ENCODE measurements at regions not wholly inside any gene's neighbourhood (a gene's known extent, or its start where the extent isn't known, plus 50 kb on each side); places are given as distances from the start of the nearest gene placed in this dataset.
"Not testable (repeated sequence)": the region's sequence is repeated elsewhere in the genome, so short reads cannot be mapped to it uniquely, and the experiment has no call there.

DNA sequence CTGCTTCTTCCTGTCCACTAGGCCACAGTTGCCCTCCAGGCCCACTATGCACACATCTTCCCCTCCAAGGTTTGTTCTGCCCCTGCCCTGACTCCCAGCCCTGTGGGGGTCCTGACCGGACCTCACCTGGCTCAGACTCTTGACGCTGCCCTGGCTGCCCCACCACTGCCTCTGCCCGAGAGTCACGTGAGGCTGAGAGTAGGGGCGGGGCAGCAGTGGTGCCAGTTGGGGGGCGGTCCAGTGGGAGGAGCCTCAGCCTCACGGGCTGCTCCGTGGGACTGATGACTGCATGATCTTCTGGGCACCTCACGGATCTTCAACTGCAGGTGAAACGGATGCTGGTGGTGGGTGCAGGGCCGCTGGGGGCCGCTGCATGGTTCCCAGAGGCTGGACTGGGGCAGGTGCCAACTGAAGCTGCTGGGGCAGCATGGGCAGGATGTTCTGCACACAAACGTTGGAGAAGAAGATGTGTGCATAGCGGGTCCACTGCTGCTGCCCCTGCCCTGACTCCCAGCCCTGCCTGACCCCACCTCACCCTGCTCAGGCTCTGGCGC, 77.6 kb downstream of the HHIPL2 start:
- not testable (repeated sequence) for DNase-seq (ENCODE audit: extremely low read depth, low read depth); H3K4me3 ChIP-seq (replicated peaks; ENCODE audit: low read depth, low read length)

DNA sequence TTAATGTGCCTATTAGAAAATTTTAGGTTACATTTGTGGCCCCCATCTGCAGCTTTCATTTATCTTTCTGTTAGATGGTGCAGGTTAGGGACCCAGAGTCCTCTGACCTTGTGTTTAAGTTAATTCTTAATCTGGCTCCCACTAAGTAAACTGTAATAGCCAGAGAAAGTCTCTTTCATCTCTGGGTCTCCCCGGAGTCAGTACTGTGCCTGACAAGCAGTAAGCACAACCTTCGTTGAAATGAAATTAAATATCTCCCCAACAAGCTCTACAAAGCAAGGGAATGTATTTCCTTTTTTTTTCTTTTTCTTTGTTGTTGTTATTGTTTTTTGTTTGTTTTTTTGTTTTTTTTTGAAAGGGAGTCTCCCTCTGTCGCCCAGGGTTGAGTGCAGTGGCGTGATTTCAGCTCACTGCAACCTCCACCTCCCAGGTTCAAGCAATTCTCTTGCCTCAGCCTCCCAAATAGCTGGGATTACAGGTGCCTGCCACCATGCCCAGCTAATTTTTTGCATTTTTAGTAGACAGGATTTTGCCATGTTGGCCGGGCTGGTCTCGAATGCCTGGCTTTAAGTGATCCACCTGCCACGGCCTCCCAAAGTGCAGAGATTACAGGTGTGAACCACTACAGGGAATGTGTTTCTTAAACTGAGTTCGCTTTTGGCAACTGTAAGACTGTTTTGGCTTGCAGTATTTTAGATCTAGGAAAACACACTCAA, 81.6 kb downstream of the HHIPL2 start:
- no peak overlapping the region for H3K4me3 ChIP-seq (replicated peaks; ENCODE audit: low read depth, low read length)
- TF ChIP-seq, protein P1, sequence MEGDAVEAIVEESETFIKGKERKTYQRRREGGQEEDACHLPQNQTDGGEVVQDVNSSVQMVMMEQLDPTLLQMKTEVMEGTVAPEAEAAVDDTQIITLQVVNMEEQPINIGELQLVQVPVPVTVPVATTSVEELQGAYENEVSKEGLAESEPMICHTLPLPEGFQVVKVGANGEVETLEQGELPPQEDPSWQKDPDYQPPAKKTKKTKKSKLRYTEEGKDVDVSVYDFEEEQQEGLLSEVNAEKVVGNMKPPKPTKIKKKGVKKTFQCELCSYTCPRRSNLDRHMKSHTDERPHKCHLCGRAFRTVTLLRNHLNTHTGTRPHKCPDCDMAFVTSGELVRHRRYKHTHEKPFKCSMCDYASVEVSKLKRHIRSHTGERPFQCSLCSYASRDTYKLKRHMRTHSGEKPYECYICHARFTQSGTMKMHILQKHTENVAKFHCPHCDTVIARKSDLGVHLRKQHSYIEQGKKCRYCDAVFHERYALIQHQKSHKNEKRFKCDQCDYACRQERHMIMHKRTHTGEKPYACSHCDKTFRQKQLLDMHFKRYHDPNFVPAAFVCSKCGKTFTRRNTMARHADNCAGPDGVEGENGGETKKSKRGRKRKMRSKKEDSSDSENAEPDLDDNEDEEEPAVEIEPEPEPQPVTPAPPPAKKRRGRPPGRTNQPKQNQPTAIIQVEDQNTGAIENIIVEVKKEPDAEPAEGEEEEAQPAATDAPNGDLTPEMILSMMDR (IDR thresholded peaks at IDR 0.05; ENCODE audit: low read depth, low read length, missing control alignments) = no peak
- no peak for DNase-seq (ENCODE audit: extremely low read depth, low read depth)

DNA sequence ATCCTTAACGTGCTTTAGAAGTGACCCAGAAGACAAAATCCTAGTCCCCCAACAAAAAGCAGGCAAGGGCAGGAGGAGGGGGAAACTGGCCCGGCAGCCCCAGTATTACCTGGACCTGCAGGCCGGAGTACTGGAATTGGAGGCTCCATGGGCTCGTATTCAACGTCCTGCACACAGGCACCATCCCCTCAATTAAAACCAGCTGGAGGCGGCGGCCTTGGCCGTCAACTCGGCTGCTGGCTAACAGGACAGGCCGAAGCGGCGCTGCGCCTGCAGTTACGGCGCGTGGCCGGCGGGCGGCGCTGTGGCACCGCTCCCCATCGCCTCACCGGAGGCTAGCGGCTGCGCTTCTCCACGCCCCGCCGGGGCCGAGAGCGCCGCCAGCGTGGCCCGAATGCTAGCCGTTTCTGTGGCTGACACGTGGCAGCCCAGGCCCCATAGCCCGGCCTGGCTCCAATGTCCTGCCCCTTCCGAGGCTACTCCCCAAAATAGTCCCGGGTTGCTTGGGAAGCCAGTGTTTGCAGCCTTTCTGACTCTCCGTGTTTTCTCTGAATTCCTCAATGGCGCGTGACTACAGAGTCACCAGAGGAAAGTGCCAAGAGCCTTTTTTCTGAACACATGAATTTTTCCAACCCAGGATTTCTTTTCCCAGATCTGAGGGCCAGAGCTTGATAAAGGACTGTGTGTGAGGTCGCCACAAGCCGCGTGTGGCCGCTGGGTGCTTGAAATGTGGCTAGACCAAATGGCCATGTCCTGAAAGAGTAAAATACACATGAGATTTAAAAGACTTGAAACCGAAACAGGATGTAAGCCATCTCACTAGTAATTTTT, 82.5 kb downstream of the HHIPL2 start:
- TF ChIP-seq, protein P1 (IDR thresholded peaks at IDR 0.05; ENCODE audit: low read depth, low read length, missing control alignments) = peak; percentile 94
- H3K4me3 ChIP-seq (replicated peaks; ENCODE audit: low read depth, low read length) = peak overlapping the region; percentile 47
- peak; percentile 77 for DNase-seq (ENCODE audit: extremely low read depth, low read depth)

DNA sequence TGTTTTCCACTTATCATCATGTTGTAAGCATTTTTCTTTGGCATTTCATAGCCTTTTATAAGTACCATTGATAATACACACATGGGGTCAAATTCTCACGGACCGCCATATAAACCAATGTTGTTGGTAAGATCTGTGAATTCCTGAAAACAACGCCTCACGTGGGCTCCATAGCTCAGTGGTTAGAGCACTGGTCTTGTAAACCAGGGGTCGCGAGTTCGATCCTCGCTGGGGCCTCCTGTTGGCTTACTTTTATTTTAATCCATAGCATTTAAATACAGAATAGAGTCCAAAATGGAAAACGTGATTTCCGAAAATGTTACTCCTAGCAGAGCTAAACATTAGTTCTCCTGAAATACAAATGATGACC, 83.1 kb downstream of the HHIPL2 start:
- TF ChIP-seq, protein P1 (IDR thresholded peaks at IDR 0.05; ENCODE audit: low read depth, low read length, missing control alignments) = no peak
- peak overlapping the region; percentile 47 for H3K4me3 ChIP-seq (replicated peaks; ENCODE audit: low read depth, low read length)
- peak; percentile 43 for DNase-seq (ENCODE audit: extremely low read depth, low read depth)

DNA sequence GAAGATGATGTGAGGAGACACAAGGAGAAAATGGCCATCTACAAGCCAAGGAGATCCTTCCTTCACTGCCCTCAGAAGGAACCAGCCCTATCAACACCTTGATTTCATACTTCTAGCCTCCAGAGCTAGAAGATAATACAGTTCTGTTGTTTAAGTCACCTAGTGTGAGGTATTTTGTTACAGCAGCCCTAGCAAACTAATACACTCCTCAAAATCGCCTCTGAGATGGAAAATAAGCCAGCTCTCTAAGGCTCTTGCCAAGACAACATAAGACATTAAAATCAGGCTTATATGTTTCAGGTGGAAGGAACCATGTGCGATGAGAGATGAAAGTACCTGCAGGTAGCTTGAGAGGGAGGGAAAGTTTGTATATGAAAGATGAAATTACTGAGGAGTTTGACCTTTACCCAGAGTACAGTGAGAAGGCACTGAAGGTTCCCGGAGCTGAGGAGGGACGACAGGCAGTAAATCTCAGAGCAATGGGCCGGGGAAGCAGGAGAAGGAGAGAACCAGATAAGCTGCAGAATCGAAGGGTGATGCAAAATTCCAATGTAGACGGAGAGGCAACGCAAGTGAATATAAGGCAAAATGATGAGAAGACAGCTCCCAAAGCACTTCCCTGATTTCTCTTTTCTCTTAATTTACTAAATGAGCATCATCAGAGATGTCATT, 84.7 kb downstream of the HHIPL2 start:
- no peak overlapping the region for H3K4me3 ChIP-seq (replicated peaks; ENCODE audit: low read depth, low read length)
- TF ChIP-seq, protein P1 (IDR thresholded peaks at IDR 0.05; ENCODE audit: low read depth, low read length, missing control alignments) = no peak
- DNase-seq (ENCODE audit: extremely low read depth, low read depth) = no peak

DNA sequence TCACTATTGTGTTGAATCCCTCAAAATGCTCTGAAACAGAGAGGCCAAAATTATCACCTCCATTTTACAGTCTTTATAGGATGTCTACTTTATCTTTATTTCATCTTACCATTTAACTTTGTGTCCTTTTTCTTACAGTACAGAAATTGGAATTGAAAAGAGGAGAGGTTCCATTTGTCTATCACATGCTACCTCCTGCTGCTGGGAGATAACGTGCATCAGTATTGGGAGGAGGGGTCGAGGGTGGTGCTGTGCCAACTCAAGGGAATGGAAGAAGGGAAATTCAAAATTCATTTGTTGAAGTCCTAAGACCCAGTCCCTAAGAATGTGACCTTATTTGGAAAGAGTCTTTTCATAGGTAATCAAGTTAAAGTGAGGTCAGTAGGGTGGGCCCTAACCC, 85.3 kb downstream of the HHIPL2 start:
- no peak for DNase-seq (ENCODE audit: extremely low read depth, low read depth)
- TF ChIP-seq, protein P1 (IDR thresholded peaks at IDR 0.05; ENCODE audit: low read depth, low read length, missing control alignments) = no peak
- no peak overlapping the region for H3K4me3 ChIP-seq (replicated peaks; ENCODE audit: low read depth, low read length)

DNA sequence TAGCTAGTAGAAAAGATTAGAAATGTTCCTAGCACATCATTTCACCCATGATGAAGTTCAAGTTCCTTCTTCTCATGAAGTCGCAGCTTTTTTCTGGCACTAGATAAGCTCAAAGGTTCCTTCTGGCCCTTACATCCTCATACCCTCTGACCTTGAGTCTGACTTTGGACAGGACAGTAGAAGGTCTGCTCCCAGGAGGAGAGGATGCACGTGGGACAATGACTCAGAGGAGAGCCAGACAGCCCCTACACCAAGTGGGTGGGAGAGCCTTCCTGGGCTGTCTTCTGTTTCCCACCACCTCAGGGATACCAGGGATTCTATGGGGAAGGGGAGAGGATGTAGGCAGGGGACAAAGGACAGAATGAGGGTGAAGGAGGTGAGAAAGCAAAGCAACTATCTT, 86.0 kb downstream of the HHIPL2 start:
- H3K4me3 ChIP-seq (replicated peaks; ENCODE audit: low read depth, low read length) = no peak overlapping the region
- DNase-seq (ENCODE audit: extremely low read depth, low read depth) = no peak
- TF ChIP-seq, protein P1 (IDR thresholded peaks at IDR 0.05; ENCODE audit: low read depth, low read length, missing control alignments) = no peak

Data from HFF-Myc (cell line).